ENCODE measurements at regions not wholly inside any gene's neighbourhood (a gene's known extent, or its start where the extent isn't known, plus 50 kb on each side); places are given as distances from the start of the nearest gene placed in this dataset.

DNA sequence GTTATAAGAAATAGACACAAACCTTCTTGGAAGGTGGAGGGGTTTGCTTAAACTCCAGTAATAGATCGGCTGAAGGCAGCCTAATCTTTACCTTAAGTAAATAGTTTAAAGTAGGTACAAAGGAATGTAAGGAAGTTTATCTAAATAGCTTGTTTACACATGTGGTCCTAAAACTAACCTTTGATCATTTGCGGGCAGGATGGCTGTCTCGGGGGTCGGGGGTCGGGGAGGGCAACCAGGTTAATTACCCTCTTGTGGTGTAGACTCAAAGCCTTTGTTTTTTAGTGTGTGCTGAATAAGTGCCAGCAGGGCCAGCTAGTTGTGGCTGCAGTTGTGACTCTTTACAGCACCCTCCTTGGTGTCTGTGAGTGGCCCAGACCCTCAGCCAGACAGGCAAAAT, 256.9 kb upstream of the SESN3 start:
- DNase-seq (ENCODE audit: low read depth in 1 of 2, low spot score in 1 of 2), result no peak

DNA sequence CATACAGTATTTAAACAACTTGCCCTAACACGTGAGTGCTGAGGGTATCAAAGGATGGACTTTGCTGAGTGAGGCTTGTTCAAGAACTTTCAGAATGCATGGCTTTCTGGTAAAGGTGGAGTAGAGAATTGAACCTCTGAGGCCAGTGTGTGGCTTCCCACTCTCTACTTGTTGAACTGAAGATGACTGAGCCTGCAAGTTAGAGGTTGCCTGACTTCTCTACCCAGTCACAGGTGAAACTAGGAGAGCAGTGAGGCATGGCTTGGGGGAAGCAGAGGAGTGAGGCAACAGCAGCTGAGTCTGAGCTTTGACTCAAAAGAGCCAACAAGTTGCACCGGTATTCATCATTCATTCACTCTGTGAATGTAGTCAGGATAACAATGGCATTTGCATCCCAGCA, 256.4 kb upstream of the SESN3 start:
- no peak for DNase-seq (ENCODE audit: low read depth in 1 of 2, low spot score in 1 of 2)

DNA sequence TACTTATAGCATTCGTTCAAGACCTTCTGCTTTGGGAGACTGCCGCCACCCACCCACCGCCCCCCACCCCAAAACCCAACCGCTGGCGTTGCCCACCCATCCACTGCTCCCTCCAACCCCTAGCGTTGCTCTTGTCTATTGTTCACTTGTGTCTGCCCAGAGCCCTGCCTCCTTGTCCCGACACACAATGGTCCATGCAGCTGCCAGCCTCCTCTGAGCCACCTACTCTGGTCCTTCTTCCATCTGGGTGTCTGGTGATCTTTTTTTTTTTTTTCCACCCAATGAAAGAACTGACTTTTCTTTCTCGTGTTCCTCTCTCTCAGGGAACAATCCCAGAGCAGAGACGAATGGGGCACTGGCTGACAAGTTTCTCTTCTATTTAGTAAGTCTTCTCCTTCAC, 256.0 kb upstream of the SESN3 start:
- DNase-seq (ENCODE audit: low read depth in 1 of 2, low spot score in 1 of 2), result no peak

DNA sequence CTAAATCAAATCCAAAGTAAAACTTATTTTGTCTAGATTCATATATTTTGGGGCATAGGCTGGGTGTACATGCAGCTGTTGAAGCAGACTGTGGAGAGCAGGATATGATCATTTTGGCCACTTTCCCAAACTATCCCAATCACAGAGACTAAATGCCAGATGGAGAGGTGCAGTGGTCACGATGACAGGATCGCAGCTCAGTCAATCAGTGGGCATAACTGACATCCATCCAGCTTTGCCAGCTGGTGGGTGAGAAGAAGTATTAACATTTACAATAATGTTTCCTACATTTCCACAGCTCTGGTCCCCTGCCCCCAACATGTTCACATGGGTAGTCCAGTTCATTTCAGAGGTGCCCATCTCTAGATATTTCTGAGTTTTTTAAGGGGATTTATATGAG, 255.5 kb upstream of the SESN3 start:
- no peak for DNase-seq (ENCODE audit: low read depth in 1 of 2, low spot score in 1 of 2)

DNA sequence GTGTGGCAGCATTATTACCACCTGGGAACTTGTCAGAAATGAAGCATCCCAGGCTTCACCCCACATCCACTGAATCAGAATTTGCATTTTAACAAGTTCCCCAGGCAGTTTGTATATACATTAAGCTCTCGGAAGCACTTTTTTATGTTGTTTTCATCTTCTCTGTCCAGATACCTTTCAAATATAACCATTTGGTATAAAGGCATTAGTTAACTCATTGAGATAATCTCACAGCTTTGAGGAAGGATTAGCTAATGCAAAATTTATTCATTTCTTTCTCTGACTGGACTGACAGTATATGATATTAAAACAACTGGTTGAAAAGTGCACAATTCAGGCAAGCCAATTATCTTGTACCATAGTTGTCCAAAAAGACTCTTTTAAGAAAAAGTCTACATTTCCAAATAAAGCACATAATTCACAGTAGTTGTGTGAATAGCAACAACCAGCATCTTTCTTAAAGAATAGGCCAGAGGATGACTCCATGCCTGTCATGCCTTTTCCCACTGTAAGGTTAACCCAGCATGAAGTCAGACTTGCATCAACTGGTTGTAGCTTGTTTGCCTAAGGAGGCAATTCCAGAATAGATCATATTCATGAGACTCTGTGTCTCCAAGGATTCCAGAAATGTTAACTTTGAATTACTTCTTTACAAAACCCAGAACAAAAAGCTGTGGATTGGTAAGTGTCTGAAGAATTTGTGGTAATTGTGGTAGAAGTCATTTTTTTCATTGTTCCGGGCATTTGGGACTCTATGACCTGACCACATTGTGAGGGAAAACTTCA, 254.3 kb upstream of the SESN3 start:
- DNase-seq (ENCODE audit: low read depth in 1 of 2, low spot score in 1 of 2), result no peak

DNA sequence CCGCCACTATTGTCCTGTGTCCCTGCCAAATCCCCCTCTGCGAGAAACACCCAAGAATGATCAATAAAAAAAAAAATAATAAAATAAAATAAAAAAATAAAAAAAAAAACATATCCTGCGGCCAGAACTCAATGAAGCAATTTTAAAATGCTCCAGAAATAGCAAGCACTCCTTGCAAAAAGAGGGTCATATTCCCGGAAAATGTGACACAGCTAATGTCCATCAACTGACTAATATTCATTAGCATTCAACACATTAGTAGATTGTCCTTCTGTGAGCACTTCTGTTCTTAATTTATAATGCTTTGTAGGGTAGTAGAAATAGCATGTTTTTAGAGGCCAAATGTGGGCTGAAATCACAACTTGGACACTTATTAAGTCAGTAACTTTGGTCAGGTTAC, 252.3 kb upstream of the SESN3 start:
- no peak for DNase-seq (ENCODE audit: low read depth in 1 of 2, low spot score in 1 of 2)

DNA sequence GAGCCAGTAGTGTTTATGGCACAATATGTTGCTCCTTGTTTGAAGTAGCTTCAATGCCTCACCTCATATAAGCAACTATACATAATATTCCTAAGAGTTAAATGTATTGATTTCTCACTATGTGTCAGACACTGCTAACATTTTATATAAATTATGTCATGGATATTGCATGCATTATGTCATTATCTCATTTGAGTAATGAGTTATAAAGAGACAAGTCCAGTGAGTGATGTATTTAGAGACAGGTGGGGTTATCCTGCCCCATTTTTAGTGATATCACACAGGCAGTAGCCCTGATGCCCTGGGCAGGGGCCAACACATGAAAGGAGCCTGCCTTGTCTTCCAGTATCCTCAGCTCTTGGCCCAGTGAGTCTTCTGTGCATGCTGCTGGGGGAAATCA, 247.0 kb upstream of the SESN3 start:
- no peak for DNase-seq (ENCODE audit: low read depth in 1 of 2, low spot score in 1 of 2)

DNA sequence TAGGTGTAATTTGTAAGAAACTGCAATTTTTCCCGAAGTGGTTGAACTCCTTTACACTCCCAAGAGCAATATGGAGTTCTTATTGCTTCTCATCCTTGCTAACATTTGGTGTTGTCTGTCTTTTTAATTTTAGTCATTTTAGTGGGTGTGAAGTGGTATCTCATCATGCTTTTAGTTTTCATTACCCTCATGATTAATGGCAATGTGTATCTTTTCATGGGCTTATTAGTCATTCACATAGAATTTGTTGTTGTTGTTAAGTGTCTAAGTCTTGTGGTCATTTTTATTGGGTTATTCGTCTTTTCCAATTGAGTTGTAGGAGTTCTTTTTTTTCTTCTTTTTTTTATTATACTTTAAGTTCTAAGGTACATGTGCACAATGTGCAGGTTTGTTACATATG, 238.3 kb upstream of the SESN3 start:
- DNase-seq (ENCODE audit: low read depth in 1 of 2, low spot score in 1 of 2), result no peak

DNA sequence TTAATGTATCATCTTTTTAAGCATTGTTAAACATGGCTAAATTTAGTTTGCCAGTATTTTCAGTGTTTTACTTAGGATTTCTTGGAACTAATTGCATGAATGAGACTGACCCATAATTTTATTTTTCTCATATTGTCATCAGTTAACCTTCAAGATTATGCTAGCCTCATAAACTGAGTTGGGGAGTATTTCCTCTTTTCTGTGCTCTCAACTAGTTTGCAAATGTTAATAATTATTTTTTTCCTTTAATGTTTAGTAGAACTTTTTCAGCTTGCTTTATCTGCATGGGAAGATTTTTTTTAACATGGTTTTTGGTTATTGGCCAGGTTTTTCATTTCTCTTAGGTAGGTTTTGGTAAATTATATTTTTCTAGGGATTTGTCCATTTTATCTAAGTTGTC, 235.4 kb upstream of the SESN3 start:
- no peak for DNase-seq (ENCODE audit: low read depth in 1 of 2, low spot score in 1 of 2)

DNA sequence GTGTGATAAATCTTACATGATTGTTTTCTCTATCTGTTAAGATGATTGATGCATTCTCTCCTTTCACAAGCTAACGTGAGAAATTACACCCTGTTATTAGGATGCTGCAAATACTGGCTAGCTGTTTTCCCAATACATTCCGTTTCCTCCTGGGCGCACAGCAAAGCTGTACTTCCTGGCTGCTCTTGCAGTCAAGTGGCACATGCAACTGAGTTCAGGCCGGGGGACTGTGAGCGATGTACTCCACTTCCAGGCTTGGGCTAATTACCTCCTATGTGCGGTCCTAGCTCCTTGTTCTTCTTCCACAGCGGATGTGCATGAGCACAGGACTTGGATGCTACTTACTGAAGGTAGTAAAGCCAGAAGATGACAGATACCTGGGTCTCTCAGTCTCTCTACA, 234.9 kb upstream of the SESN3 start:
- no peak for DNase-seq (ENCODE audit: low read depth in 1 of 2, low spot score in 1 of 2)

DNA sequence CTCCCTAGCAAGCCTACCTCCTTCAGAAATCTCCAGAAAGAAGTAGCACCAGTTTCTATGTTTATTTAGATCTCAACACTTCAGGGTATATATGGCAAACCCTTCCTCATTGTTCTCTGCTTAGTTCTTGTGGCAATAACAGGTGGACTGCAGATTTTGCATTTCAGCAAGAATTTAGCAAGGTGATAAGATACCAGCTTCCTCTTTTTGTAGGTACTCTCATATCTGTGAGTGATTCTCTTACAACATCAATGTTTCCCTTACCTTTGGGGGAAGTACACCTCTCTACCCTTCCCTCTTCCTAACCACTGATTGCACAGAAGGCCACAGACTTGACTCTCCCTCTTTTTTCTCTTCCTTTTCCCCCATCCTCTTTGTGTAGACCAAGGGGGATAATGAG, 230.9 kb upstream of the SESN3 start:
- DNase-seq (ENCODE audit: low read depth in 1 of 2, low spot score in 1 of 2), result no peak

DNA sequence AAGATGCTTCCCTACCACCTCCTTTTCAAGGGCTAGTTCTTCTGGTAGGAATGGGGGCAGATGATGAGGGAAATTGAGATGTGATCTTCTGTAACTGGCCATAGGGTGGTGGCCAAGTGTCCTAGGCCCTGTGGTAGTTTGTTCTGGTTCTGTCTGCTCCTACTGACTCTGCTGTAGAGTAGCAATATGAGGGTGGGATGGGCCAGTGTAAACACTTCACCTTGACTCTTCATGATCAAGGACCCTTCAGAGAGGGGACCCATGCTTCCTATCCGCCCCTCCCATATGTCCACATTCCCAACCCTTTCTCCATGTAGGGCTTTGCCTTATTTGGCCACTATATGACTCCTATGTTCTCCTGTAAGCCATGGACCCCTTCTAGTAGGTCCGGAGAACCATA, 230.3 kb upstream of the SESN3 start:
- DNase-seq (ENCODE audit: low read depth in 1 of 2, low spot score in 1 of 2), result no peak

DNA sequence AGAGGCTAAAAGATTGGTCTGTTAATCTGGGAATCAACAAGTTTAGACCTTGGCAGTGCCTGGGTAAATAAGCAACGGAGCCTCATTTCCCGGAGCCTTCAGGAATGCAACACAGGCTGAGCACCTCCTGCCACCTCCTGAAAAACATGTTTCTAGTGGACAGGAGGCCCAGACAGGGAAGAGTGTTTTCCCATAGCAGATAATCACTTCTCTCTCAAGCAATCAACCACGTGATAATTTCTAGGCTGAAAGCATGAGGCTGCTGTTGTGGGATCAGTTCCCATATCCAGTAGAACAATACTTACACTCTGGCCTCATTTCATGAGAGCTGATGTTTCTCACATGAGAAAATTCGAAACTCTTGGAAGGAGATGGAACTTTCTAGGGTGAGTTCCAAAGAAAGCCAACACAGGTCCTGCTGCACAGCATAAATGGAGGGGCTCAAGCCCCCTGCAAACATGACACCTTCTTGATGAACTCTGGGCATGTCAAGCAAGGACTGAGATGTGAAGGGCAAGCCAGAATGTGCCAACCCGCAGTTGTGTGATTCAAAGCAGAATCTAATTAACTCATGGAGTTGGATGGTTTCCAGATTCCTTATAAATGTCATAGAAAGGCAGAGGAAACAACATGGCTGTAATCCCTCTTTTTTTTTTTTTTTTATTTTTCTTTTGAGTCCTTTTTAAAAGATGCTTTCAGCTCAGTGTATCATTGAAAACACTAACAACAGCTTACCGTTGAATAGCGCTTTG, 228.5 kb upstream of the SESN3 start:
- DNase-seq (ENCODE audit: low read depth in 1 of 2, low spot score in 1 of 2), result no peak

DNA sequence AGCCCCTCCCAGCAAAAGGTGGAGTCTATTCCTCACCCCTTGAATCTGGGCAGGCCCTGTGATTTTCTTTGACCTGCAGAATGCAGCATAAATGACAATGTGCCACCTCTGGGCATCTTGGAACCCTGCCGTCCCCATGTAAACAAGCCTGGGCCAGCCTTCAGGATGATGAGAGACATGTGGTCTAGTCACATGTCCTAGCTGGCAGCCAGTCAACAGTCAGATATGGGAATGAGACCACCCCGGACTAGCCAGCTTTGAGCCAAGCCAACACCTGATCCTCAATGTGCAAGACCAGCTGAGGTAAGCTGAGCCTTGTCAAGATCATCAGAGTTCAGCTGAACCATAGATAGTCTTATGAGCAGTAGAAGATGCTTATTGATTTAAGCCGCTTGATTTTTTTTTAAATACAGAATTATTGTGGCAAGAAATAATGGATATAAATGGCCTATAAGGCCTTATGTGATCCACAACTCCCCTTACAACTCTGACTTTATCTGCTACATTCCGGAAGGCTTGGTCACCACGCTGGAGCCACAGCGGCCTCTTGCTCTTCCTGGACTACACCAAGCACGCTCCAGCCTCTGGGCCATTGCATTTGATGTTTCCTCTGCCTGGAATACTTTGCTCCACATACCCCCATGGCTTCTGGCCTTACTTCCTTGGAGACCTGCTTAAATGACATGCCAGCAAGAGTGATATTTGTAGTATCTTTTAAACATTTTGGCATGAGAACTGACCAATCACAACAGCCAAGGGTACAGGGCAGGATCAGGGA, 225.9 kb upstream of the SESN3 start:
- DNase-seq (ENCODE audit: low read depth in 1 of 2, low spot score in 1 of 2), result no peak

DNA sequence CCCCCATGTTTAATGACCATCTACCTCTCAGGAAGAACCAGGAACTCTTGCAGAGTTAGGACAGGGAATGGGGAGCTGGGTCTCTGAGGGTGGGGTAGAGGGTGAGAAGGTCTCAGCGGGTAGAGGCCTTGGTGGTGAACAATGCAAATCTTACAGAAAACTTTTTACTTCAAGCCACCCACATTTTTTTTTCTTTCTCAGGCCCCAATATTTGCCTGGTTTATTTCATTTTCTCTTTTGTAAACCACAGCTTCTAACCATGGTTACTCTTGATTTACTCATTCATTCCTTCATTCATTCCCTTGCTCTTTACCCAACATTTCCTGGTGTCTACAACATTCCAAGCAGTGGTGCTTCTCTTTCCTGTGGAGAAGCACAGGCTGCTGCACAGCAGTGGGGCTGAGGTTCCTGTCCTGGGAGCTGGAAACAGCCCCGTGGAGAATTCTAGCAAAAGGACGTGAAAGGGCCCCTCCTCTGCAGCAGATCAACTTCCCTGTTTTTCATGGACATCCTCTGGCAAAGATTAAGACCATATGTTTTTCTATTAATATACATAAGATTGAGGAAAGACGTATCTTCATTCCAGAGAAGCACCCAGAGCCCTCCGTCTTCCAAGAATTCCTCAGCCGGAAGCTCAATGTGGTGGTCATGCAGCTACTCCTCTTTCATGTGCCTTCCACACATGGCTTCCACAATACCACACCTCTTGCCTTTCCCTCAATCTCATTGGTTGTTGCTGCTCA, 224.4 kb upstream of the SESN3 start:
- no peak for DNase-seq (ENCODE audit: low read depth in 1 of 2, low spot score in 1 of 2)

DNA sequence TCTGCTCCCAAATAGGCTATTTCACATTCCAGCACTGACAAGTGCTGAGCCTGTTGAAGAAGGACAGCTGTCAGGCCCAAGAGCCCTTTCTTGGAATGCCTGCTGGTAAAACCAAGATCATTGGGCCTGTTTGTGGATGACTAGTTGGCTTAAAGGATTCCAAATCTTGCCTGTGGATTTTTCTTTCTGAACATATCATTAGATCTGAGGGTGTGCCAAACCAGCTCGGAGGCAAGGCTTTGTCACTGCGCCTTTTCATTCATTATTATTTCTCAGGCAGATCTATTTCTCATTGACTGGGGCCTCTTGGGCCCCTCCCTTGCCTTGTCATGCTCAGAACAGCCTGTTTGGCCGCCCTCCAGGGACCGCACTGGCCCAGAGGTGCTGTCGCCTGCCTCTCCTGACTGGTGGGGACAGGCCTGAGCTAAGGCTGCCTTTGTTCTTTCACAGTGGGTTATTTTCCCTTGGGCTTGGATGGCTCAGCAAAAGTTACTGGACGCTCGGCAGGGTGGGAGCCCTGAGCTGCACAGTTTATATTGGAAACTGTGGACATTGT, 222.7 kb upstream of the SESN3 start:
- no peak for DNase-seq (ENCODE audit: low read depth in 1 of 2, low spot score in 1 of 2)

DNA sequence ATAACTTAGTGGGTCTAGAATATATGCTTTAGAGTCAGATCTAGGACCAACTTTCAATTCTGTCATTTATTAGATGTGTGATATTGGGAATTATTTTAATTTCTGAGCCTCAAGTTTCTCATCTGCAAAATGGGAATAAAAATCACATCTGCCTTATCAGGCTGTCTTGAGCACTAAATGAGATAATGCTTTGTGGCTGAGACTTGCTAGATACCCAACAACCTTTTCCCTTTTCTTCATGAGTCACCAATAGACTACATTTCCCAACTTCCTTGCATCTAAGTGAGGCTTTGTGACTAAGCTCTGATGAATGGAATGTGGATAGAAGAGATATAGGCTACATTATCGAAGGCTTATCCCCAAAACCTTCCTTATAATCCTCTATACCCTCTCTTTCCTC, 220.7 kb upstream of the SESN3 start:
- no peak for DNase-seq (ENCODE audit: low read depth in 1 of 2, low spot score in 1 of 2)

DNA sequence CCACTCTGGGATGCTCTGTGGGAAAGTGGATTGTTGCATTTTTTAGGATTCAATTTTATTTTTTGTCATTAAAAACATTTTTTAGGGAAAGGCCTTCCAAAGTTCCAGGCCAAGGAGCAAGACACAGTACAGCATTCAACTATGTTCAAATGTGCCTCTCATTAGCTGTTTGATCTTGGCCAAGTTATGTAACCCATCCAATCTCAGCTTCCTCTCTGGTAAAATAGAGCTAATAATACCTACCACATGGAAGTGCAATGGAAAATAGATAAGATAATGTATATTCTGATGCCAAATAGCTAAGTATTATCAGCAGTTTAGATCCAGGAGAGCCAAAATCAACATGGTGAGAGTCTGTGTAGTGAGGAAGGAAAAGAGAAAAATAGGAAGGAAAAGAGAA, 220.3 kb upstream of the SESN3 start:
- DNase-seq (ENCODE audit: low read depth in 1 of 2, low spot score in 1 of 2), result no peak

DNA sequence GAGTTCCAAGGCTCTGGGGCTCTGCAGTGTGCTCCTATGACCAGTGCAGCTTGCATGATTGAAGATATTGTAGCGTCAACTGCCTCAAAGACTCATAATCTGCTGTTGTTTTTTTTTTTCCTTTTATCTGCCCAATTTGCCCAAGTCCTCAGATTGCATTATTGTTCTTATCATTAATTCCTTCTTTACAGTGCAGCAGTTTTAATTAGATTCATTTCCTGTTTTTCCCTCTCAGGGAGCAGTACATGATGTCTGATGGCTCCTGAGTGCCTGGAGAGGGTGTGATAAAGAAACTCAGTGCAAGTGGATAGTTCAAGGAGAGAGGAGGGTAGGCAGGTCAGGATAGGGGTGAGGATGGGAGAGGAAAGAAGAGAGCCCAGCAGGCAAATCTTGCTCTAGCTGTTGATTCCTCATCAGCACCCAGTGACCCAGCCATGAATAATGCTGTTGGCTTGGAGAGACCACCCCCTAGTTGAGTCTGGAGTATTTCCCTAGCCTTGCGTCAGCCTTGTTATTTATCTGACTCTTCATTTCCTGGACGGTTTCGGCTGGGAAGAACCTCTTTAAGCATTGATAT, 219.6 kb upstream of the SESN3 start:
- DNase-seq (ENCODE audit: low read depth in 1 of 2, low spot score in 1 of 2), result no peak

DNA sequence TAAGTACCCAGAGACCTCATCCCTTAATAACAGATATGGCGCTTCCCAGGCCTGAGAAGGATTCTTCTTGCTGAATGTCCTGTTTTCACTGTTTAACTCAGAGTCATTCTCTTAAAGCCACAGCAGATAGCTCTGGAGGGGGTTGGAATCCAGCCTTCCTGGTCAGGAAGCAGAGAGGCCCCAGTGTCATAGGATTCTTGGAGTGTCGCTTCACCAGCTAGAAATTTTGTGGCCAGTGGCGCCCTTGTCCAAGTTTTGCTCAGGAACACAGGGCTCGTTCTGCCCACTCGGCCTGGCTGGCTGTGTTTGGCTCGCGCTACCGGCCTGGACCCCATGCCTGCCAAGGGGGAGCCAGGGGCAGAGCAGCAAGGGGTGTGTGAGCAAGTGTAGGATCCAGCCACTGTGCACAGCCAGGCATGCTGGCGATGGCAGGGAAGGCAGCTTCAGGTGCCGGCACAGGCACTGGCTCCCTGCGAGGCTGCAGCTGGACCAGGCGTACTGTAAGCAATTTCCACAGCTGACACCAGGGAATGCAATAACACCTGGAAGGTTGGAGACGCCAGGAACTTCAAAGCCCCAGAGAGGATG, 214.8 kb upstream of the SESN3 start:
- no peak for DNase-seq (ENCODE audit: low read depth in 1 of 2, low spot score in 1 of 2)

All from activated T-helper 1 cell treated with anti-CD3 and anti-CD28 coated beads, Interleukin-2, amount 50 U/mL, for 16 hours (primary cell).